ENCODE measurements at regions not wholly inside any gene's neighbourhood (a gene's known extent, or its start where the extent isn't known, plus 50 kb on each side); places are given as distances from the start of the nearest gene placed in this dataset.

DNA sequence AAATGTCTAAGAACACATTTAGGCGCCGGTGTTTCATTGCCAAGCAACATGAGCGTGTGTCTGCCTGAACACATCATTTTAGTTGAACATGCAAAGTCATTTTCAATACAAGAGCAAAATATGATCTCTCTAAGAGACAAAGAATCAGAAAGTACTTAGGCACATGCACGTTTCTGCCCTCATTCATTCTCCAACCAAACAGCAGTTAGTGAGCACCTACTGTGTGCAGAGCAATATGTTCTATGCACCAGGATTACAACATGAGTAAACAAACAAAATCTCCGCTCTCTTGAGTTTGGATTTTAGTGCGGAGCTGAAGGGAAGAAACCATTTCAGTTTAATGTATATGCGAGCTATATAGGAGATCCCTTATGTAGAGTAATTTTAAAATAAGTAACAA, 71.6 kb upstream of the KLF6 start:
- no peaks in the 10 kb centered on the region for H3K9me3 Mint-ChIP-seq
- ATAC-seq (replicated peaks): no peak
- no peak overlapping the region for H3K4me3 Mint-ChIP-seq
- H3K36me3 Mint-ChIP-seq (ENCODE audit: low read depth): peaks cover 5% of the 10 kb centered on the region
- peak overlapping the region; percentile 100 for H3K27ac Mint-ChIP-seq
- no peaks in the 10 kb centered on the region for H3K27me3 Mint-ChIP-seq
- peaks cover 11% of the 10 kb centered on the region for H3K4me1 Mint-ChIP-seq

DNA sequence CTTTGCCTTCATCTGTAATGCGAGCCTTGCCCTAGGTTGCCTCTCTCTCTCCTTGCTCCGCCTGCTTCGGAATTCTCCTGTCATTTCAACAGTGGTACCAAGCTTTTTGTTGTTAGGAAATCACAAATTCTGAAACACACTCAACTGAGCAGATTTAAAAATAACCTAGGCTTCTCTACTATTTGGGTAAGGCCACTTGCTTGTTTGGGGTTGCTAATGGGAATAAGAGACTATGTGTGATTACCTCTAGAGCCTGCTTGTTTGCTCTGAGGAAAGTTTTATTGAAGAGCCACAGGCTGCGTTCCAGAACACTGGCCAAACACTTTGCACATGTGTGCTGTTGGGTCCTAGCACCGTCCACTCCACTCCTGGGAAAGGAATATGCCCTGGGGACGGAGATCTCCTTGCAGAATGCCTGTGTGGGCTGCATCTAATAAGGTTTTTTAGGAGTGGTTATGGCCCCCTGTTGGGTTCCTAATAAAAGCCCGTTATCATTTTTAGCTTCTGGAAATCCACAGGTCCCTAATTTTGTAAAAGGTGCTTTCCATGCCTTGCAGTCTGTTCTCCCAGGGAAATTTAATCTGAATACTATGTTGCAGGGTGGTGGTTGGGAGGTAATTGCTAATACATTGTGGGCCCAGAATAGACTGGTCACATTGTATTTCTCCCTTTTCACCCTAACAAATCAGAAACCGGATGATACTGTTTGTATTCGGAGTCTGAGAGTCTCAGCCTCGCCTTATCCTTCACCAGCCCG, 68.7 kb upstream of the KLF6 start:
- Mint-ChIP-seq H3K27me3 (no peaks in the 10 kb centered on the region), H3K4me1 (peaks cover 27% of the 10 kb centered on the region), H3K4me3 (no peak overlapping the region), H3K36me3 (ENCODE audit: low read depth) (peaks cover 5% of the 10 kb centered on the region), H3K27ac (peak overlapping the region; percentile 100), H3K9me3 (no peaks in the 10 kb centered on the region)
- no peak for ATAC-seq (replicated peaks)

DNA sequence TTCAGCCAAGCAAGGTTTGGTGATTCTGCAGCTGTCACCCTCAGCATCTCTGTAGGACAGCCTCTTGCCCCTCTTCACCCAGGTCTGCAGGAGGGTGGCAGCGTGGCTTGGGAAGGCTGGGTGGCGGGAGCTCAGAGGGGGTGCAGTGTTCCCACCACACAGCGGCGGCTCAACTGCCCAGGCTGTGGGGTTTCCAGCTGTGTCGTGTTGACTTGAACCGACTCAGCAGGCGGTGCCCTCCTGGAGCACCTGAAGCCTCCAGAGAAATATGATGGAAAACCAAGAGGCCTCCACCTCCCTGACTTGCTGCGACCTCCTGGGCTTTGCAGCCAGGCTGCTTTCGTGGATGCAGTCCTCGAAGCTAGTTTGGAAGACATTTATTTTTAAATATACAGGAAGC, 68.0 kb upstream of the KLF6 start:
- ATAC-seq (replicated peaks): no peak
- H3K27me3 Mint-ChIP-seq: no peaks in the 10 kb centered on the region
- no peaks in the 10 kb centered on the region for H3K9me3 Mint-ChIP-seq
- peak overlapping the region; percentile 83 for H3K4me3 Mint-ChIP-seq
- H3K27ac Mint-ChIP-seq: peak overlapping the region; percentile 100
- H3K36me3 Mint-ChIP-seq (ENCODE audit: low read depth): peaks cover 5% of the 10 kb centered on the region
- H3K4me1 Mint-ChIP-seq: peaks cover 27% of the 10 kb centered on the region

DNA sequence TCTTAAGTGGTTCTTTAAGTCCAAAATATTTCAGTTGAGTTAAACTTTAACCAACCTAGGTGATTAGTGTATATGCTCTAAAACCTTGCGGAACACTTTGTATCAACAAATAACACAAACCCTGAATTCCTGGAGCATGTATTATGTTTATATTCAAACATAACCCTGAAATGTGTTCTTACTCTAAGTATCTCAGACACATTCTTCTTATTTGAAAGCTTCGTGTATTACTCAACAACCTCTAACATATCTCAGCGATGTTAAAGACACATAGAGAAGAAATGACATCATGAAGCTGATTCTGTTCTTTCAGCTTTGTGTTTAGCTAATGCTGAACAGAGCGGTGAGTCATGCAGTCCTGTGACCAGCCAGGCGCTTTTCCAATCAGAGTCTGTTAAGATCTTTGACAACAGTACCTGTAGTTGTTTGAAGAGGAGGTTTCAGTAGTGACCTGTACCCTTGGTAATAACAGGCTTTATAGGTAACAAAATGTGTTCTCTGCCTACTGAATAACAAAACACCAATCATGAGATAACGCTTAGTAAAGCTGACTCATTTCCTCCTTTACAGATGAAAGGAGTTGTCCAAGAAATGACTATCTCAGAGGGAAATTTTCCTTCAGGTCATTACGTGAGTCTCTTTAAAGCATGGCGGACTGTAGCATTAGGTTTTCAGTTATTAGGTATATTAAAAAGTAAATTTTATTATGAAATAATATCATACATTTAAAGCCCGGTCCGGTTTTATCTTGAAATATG, 67.3 kb upstream of the KLF6 start:
- peak; percentile 91 for ATAC-seq (replicated peaks)
- Mint-ChIP-seq H3K27me3 (no peaks in the 10 kb centered on the region), H3K27ac (peak overlapping the region; percentile 100), H3K4me1 (peaks cover 27% of the 10 kb centered on the region), H3K4me3 (peak overlapping the region; percentile 83), H3K9me3 (no peaks in the 10 kb centered on the region), H3K36me3 (ENCODE audit: low read depth) (peaks cover 5% of the 10 kb centered on the region)

DNA sequence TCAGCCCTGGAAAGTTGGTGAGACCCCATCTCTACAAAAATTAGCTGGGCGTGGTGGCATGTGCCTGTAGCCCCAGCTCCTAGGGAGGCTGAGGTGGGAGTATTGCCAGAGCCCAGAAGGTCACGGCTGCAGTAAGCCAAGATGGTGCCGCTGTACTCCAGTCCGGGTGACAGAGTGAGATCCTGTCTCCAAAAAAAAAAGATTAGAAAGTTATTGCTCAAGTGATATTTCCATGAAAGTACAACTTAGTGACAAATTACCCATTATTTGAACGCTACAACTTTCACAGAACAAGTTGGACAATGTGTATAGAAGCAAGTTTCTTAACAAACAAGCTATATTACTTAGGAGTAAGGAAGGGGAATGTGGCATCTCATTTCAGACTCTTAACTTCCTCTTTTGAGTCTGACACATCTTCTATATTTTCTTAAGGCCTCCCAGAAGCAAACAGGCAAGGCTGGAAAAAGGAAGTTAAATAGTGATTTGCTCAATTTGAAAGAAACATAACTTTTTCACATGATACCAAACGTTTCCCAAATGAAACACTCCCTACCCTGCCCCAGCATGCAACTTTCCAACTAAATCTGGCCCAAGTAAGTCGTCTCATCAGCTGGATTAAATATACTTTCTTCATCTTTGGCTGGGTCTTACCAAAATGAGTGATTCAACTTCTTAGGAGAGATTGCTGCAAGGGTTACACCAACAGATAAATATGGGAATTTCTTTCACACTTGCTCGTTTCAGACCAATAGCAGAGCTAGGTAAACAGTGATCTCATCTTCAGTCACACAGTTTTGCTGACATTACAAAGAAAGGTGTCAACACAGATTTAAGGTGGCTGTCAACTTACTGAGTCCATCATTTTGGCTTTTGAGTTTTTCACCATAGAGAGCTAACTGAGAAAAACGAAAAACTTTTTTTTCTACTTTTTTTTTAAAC, 66.3 kb upstream of the KLF6 start:
- Mint-ChIP-seq H3K4me1 (peaks cover 27% of the 10 kb centered on the region), H3K36me3 (ENCODE audit: low read depth) (peaks cover 5% of the 10 kb centered on the region), H3K9me3 (no peaks in the 10 kb centered on the region), H3K27ac (peak overlapping the region; percentile 100), H3K27me3 (no peaks in the 10 kb centered on the region), H3K4me3 (peak overlapping the region; percentile 83)
- ATAC-seq (replicated peaks): peak; percentile 45

DNA sequence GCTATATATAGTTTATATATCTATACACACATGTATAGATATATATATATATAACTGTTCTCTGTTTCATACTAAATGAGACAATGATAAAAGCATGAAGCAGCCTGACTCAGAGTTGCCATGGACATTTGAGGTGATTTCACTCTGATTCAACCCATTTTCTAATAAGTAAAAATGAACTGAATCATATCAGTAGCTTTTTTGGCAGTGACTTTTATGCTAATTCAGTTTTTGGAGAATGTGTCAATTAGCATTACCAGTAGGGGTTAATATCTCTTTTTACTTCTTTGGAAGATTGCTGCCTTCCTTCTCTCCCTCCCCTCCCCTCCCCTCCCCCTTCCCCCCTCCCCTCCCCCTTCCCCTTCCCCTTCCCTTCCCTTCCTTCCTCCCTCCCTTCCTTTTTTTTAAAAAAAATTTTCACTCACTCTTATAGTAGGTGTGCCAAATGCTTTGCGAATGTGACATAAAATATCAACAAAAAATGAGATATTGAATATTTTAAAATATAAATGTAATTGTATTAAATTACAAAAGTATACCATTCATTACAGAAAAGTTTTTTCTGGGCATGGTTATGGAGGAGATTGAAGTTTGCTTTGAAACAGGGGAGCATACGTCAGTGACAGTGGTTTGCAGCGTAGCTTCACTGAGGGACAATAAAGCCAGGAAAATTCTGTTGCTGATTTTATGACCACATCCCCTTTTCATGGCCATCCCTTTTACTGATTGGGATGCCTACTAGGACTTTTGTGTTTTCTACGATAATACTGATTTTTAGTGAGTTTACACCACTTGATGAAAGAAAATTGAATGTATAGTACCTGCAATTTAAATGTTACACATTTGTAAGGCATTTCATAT, 64.0 kb upstream of the KLF6 start:
- Mint-ChIP-seq H3K4me3 (peak overlapping the region; percentile 43), H3K9me3 (no peaks in the 10 kb centered on the region), H3K27me3 (no peaks in the 10 kb centered on the region), H3K27ac (peak overlapping the region; percentile 100), H3K4me1 (peaks cover 27% of the 10 kb centered on the region), H3K36me3 (ENCODE audit: low read depth) (peaks cover 5% of the 10 kb centered on the region)
- peak; percentile 20 for ATAC-seq (replicated peaks)

DNA sequence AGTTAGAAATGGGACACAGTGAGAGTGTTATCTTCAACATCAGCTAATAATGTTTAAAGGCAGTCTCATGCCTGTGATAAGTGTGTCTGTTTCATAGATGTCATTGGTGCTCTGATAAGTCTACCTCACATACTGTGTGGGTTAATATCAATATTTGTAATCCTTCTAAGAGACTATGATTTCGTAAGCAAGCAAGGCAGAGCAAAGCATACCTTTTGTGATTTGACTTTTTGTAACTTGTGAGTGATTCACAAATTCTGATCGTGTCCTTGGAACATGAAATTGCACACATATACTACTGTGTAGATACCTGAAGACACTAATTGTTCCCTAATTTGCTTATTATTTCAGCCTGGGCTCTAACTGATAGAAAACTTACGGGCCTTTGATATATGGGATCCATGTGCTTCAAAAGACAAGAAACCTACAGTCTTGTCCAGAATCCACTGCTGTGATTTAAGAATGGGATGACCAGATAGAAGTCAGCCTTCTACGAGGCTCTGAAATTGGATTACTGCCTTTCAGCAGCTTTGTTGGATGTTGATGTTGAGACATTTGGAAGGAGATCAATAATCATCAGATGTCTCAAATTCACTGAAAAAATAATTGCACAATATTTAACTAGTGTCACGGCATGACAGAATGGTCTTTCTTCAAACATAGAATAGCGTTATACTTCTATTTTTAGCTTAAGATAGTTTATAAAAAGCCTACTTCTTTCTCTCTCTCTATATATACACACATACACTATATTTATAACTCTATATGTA, 63.2 kb upstream of the KLF6 start:
- peaks cover 5% of the 10 kb centered on the region for H3K36me3 Mint-ChIP-seq (ENCODE audit: low read depth)
- H3K27ac Mint-ChIP-seq: no peak overlapping the region
- H3K4me1 Mint-ChIP-seq: peaks cover 24% of the 10 kb centered on the region
- no peak overlapping the region for H3K4me3 Mint-ChIP-seq
- ATAC-seq (replicated peaks): no peak
- no peaks in the 10 kb centered on the region for H3K27me3 Mint-ChIP-seq
- H3K9me3 Mint-ChIP-seq: no peaks in the 10 kb centered on the region

DNA sequence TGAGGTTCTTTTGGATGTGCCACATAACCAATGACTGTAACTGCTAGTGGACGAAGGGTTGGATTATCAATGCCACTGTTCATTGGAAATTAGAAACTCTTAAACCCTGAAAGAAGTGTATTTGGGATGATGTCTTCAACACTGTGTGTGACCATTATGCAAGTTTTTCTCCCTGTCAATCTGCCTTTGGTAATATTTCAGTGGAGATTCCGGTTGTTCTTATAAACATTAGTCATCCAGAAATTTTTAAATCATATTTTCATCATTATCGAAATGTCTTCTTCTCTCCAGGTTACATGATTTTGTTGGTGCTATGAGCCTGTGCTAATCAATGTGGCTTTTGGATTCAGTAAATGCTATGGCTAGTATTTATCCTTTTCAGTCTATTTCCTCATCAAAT, 61.7 kb upstream of the KLF6 start:
- no peak for ATAC-seq (replicated peaks)
- H3K27ac Mint-ChIP-seq: no peak overlapping the region
- no peaks in the 10 kb centered on the region for H3K27me3 Mint-ChIP-seq

DNA sequence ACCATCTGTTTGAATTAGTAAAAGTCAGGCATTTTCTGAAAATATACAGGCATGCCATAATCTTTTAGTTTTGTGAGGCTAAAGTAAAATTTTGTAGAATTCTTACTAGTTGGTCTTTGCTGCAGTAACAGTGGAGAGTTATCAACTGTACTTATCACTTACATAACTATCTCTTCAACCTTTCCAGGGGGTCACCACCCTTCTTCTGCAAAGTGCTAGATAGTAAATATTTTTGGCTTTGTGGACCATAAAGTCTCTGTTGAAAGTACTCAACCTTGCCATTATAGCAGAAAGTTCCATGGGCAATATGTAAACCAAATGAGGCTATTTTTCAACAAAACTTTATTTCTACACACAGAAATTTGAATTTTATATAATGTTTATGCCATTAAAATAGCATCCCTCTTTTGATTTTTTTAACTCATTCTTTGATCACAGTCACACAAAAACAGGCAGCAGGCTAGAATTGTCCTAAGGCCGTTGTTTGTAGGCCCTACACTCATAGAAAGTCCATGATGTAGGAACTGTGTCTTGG, 59.5 kb upstream of the KLF6 start:
- Mint-ChIP-seq H3K4me1 (peaks cover 6% of the 10 kb centered on the region), H3K9me3 (no peaks in the 10 kb centered on the region), H3K36me3 (ENCODE audit: low read depth) (no peaks in the 10 kb centered on the region), H3K4me3 (no peak overlapping the region), H3K27ac (no peak overlapping the region), H3K27me3 (no peaks in the 10 kb centered on the region)
- no peak for ATAC-seq (replicated peaks)

More for the DNA sequence above, 61.7 kb upstream of the KLF6 start:
- H3K4me3 Mint-ChIP-seq: no peak overlapping the region
- H3K4me1 Mint-ChIP-seq: peaks cover 18% of the 10 kb centered on the region
- no peaks in the 10 kb centered on the region for H3K9me3 Mint-ChIP-seq
- H3K36me3 Mint-ChIP-seq (ENCODE audit: low read depth): no peaks in the 10 kb centered on the region

DNA sequence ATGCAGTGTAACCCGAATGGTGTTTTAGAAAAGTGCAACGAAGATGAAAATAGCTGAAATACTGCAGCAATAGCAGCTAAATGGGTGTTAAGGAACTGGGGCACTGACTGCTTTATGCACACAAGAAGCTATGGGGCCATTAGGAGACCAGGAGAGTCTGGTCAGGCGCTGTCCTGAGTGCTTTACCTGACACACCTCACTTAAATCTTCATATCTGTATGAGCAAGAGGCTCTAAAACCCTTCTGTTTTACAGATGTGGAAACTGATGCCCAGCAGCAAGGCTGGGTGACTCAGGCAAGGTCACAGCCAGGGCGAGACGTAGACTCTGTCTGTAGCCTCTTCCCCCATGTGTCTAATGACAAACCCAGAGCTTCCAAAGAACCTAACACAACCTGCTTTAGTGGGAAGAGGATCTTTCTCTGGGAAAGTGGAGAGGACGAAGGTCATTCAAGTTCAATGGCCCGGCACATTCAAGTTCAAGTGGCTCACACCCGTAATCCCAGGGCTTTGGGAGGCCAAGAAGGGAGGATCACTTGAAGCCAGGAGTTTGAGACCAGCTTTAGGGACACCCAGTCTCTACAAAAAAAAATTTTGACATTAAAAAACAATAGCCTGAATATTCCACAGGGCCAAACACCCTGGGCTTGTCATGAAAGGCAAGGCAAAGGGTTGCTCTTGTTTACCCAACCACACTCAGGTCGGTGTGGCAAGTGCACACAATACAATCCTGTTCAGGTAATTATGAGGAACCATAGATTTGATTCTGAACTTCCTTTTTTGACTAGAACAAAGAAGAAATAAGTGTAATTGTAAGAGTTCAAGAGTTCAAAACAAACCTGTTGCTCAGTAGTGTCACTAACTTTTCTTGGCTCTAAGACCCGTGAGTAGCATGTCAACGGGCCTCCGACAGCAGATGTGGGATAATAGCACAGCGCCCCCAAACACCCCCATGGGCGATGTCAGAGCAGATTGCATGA, 53.7 kb upstream of the KLF6 start:
- Mint-ChIP-seq H3K36me3 (ENCODE audit: low read depth) (no peaks in the 10 kb centered on the region), H3K27ac (no peak overlapping the region), H3K27me3 (no peaks in the 10 kb centered on the region), H3K9me3 (no peaks in the 10 kb centered on the region), H3K4me1 (peaks cover 28% of the 10 kb centered on the region), H3K4me3 (no peak overlapping the region)
- ATAC-seq (replicated peaks): peak; percentile 40

DNA sequence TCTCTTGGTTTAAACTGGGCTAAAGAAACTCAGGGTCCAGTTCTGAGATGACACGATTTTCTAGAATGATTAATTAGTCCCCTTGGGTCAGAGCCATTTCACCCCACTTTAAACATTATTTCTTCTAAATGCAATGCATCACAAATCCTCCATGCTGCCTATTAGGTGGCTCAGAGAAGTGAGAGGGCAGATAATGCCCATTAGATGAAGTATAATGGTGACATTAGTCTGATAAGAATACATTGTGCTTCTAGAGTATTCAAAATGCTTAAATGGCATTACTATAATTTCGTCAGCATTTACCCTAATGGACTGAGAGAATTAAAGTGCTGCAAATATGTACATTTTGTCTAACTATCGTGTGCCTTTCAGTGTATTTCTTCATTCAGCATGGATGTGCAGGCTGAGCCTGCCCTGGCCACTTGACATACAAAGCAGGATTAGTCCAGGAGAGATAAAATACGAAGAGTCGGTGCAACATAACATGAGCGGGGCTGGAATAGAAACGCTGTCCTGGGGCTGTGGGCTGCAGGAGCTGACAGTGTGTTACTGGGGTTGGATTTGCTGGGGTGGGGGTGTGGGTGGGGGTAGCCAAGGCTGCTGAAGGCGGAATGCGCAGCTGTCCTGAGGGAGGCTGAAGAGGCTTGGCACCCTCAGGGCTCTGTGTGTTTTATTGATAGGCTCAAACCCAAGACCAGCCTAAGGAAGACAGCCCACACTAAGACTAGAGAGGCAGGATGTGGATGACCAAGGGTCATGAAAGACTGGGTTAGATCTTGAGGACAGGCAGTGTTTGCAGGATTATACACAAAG, 52.8 kb upstream of the KLF6 start:
- no peaks in the 10 kb centered on the region for H3K36me3 Mint-ChIP-seq (ENCODE audit: low read depth)
- H3K4me1 Mint-ChIP-seq: peaks cover 30% of the 10 kb centered on the region
- H3K27ac Mint-ChIP-seq: peak overlapping the region; percentile 62
- no peak for ATAC-seq (replicated peaks)
- peak overlapping the region; percentile 18 for H3K4me3 Mint-ChIP-seq
- H3K9me3 Mint-ChIP-seq: no peaks in the 10 kb centered on the region
- H3K27me3 Mint-ChIP-seq: no peaks in the 10 kb centered on the region

Measured in activated T-helper 17 cell treated with anti-CD3 and anti-CD28 coated beads, Interleukin-2, amount 50 U/mL, for 72 hours (primary cell).